OCI-LY1 (cell line): ENCODE measurements at regions not wholly inside any gene's neighbourhood (a gene's known extent, or its start where the extent isn't known, plus 50 kb on each side); places are given as distances from the start of the nearest gene placed in this dataset.

Experiments
- H2AFZ ChIP-seq: fragments of 200-600 bp; sonication (generic), shearing (Covaris generic); 2 replicates; pipeline ENCODE4 v1.6.0; 2014; ENCODE audit warnings: antibody characterized with exemption, mild to moderate bottlenecking, low read length
- H3F3A ChIP-seq: fragments of 200-600 bp; sonication (generic), shearing (Covaris generic); 2 replicates; pipeline ENCODE4 v1.6.0; 2014; ENCODE audit warnings: mild to moderate bottlenecking, antibody characterized with exemption, low read length, moderate library complexity; ENCODE audit not compliant: insufficient read depth
- H3K27ac ChIP-seq: fragments of 200-600 bp; sonication (generic); 2 replicates; pipeline ENCODE4 v1.5.1; 2014; ENCODE audit warnings: low read length, mixed run types, mild to moderate bottlenecking, low read depth; ENCODE audit not compliant: poor library complexity, severe bottlenecking
- H3K27me3 ChIP-seq: fragments of 200-600 bp; sonication (generic); 2 replicates; pipeline ENCODE4 v1.6.0; 2014; ENCODE audit warnings: antibody characterized with exemption, mild to moderate bottlenecking, low read length, moderate library complexity; ENCODE audit not compliant: insufficient read depth
- H3K36me3 ChIP-seq: fragments of 200-600 bp; sonication (generic); 2 replicates; pipeline ENCODE4 v1.6.1; 2014; ENCODE audit warnings: mild to moderate bottlenecking, antibody characterized with exemption, low read length, moderate library complexity, mixed read lengths; ENCODE audit not compliant: insufficient read depth
- H3K4me1 ChIP-seq: fragments of 200-600 bp; sonication (generic); 2 replicates; pipeline ENCODE4 v1.5.1; 2014; ENCODE audit warnings: mild to moderate bottlenecking, low read length, moderate library complexity; ENCODE audit not compliant: insufficient read depth, severe bottlenecking
- H3K4me2 ChIP-seq: fragments of 200-600 bp; sonication (generic), shearing (Covaris generic); 2 replicates; pipeline ENCODE4 v1.6.1; 2014; ENCODE audit warnings: low read length
- H3K4me3 ChIP-seq: fragments of 200-600 bp; sonication (generic); 2 replicates; pipeline ENCODE4 v1.5.1; 2014; ENCODE audit warnings: low read length, low read depth, mild to moderate bottlenecking, mixed read lengths; ENCODE audit not compliant: poor library complexity, severe bottlenecking
- H3K79me2 ChIP-seq: fragments of 200-600 bp; shearing (Covaris generic); 2 replicates; pipeline ENCODE4 v1.6.1; 2016; ENCODE audit warnings: mixed run types, low read length, mixed read lengths; ENCODE audit not compliant: insufficient read depth
- H3K9ac ChIP-seq: fragments of 200-600 bp; sonication (generic), shearing (Covaris generic); 2 replicates; pipeline ENCODE4 v1.6.1; 2014; ENCODE audit warnings: mild to moderate bottlenecking, low read length, mixed read lengths
- H3K9me2 ChIP-seq: fragments of 200-600 bp; sonication (generic), shearing (Covaris generic); 2 replicates; pipeline ENCODE4 v1.6.1; 2014; ENCODE audit warnings: low read depth, mild to moderate bottlenecking, low read length, mixed read lengths
- H3K9me3 ChIP-seq: fragments of 200-600 bp; shearing (Covaris generic); 2 replicates; pipeline ENCODE4 v1.6.1; 2014; ENCODE audit warnings: low read length, mixed read lengths
- H4K20me1 ChIP-seq: fragments of 200-600 bp; sonication (generic), shearing (Covaris generic); 2 replicates; pipeline ENCODE4 v1.6.0; 2016; ENCODE audit warnings: mild to moderate bottlenecking, low read length; ENCODE audit not compliant: insufficient read depth
- CTCF ChIP-seq: fragments of 200-600 bp; sonication (generic), shearing (Covaris generic); IDR thresholded peaks from 2 replicates; pipeline ENCODE4 v1.5.1; 2017; ENCODE audit warnings: mild to moderate bottlenecking, antibody characterized with exemption, low read length, moderate library complexity, mixed read lengths
- EZH2 ChIP-seq: fragments of 200-600 bp; sonication (generic), shearing (Covaris generic); IDR thresholded peaks from 2 replicates; pipeline ENCODE4 v1.8.0; 2017; ENCODE audit warnings: borderline replicate concordance, mixed run types, mild to moderate bottlenecking, antibody characterized with exemption, low read length, moderate library complexity, mixed read lengths

- Histone ChIP-seq H3K36me3 (no peaks in the 10 kb centered on the region), H3K4me1 (no peaks in the 10 kb centered on the region), H3K4me2 (no peak overlapping the region), H3K4me3 (no peak overlapping the region), H3K9me2 (no peaks in the 10 kb centered on the region), H3K27me3 (no peaks in the 10 kb centered on the region), H3F3A (no peaks in the 10 kb centered on the region), H3K9me3 (no peaks in the 10 kb centered on the region), H3K9ac (no peak overlapping the region), H4K20me1 (no peaks in the 10 kb centered on the region), H2AFZ (no peak overlapping the region), H3K79me2 (no peaks in the 10 kb centered on the region), H3K27ac (no peak overlapping the region)
- TF ChIP-seq EZH2 (no peak), CTCF (no peak)
These were observed 732.2 kb downstream of the SOCS6 start for GRCh38 chr18:71021030-71021362.

- H3K9me2 ChIP-seq = no peaks in the 10 kb centered on the region
- H2AFZ ChIP-seq = no peak overlapping the region
- no peaks in the 10 kb centered on the region for H3F3A ChIP-seq
- no peaks in the 10 kb centered on the region for H4K20me1 ChIP-seq
- H3K79me2 ChIP-seq = no peaks in the 10 kb centered on the region
- no peaks in the 10 kb centered on the region for H3K27me3 ChIP-seq
- H3K4me3 ChIP-seq = no peak overlapping the region
- TF ChIP-seq EZH2 (no peak), CTCF (no peak)
- H3K36me3 ChIP-seq = no peaks in the 10 kb centered on the region
- H3K4me1 ChIP-seq = no peaks in the 10 kb centered on the region
- no peak overlapping the region for H3K27ac ChIP-seq
- no peak overlapping the region for H3K9ac ChIP-seq
- no peaks in the 10 kb centered on the region for H3K9me3 ChIP-seq
- H3K4me2 ChIP-seq = no peak overlapping the region
These were observed 731.6 kb downstream of the SOCS6 start for GRCh38 chr18:71020342-71021029.

GRCh38 chr18:71018816-71019215, 730.0 kb downstream of the SOCS6 start:
- Histone ChIP-seq H3F3A (no peaks in the 10 kb centered on the region), H3K9me2 (no peaks in the 10 kb centered on the region), H3K79me2 (no peaks in the 10 kb centered on the region), H3K4me1 (no peaks in the 10 kb centered on the region), H3K9ac (no peak overlapping the region), H3K27me3 (no peaks in the 10 kb centered on the region), H4K20me1 (no peaks in the 10 kb centered on the region), H3K4me2 (no peak overlapping the region), H3K4me3 (no peak overlapping the region), H3K36me3 (no peaks in the 10 kb centered on the region), H2AFZ (no peak overlapping the region), H3K27ac (no peak overlapping the region), H3K9me3 (no peaks in the 10 kb centered on the region)
- TF ChIP-seq CTCF = no peak
- no peak for TF ChIP-seq EZH2
